Lung (tissue), 11 donors: ENCODE measurements at regions not wholly inside any gene's neighbourhood (a gene's known extent, or its start where the extent isn't known, plus 50 kb on each side); places are given as distances from the start of the nearest gene placed in this dataset.

Experiments
- ATAC-seq: fragments of 200-7000 bp; cut with Tn5 transposase; one replicate; pipeline ENCODE4 v1.9.1; 2020; ENCODE audit warnings: moderate number of reproducible peaks; ENCODE audit not compliant: insufficient read depth, low FRiP score
- DNase-seq, 3 donors: peaks; one replicate each; pipeline ENCODE4 v3.0.0-alpha.2; 2013 to 2017
- H3K27ac ChIP-seq, 2 donors: one replicate each; pipeline ENCODE4 v1.5.1; 2013; ENCODE audit warnings: mild to moderate bottlenecking in 2 of 2, moderate library complexity in 2 of 2, control low read depth in 1 of 2, inconsistent platforms in 1 of 2, low read depth in 1 of 2, low read length in 1 of 2
- H3K27me3 ChIP-seq, 3 donors: one replicate each; pipeline ENCODE4 v1.5.1; 2013; ENCODE audit warnings: low read length in 2 of 3; ENCODE audit not compliant: control insufficient read depth in 3 of 3, insufficient read depth in 3 of 3
- H3K36me3 ChIP-seq, 4 donors: one replicate each; pipeline ENCODE4 v1.5.1; 2013; ENCODE audit warnings: low read length in 4 of 4, mild to moderate bottlenecking in 1 of 4, moderate library complexity in 1 of 4; ENCODE audit not compliant: control insufficient read depth in 4 of 4, insufficient read depth in 4 of 4
- H3K4me1 ChIP-seq, 5 donors: one replicate each; pipeline ENCODE4 v1.5.1; 2013; ENCODE audit warnings: low read length in 5 of 5, mild to moderate bottlenecking in 2 of 5, moderate library complexity in 1 of 5; ENCODE audit not compliant: control insufficient read depth in 5 of 5, insufficient read depth in 5 of 5
- H3K4me3 ChIP-seq: one replicate; pipeline ENCODE4 v1.5.1; 2013; ENCODE audit warnings: mild to moderate bottlenecking, control low read depth, moderate library complexity
- H3K9ac ChIP-seq, 2 donors: one replicate each; pipeline ENCODE4 v1.5.1; 2013; ENCODE audit warnings: low read length in 2 of 2, control low read depth in 1 of 2; ENCODE audit not compliant: insufficient read depth in 1 of 2
- H3K9me3 ChIP-seq, 4 donors: one replicate each; pipeline ENCODE4 v1.5.1; 2013; ENCODE audit warnings: low read length in 3 of 4, mild to moderate bottlenecking in 1 of 4, moderate library complexity in 1 of 4; ENCODE audit not compliant: control insufficient read depth in 4 of 4, insufficient read depth in 3 of 4
- CTCF ChIP-seq: IDR thresholded peaks from 2 replicates; pipeline ENCODE4 v1.5.1; 2012; ENCODE audit warnings: mild to moderate bottlenecking; ENCODE audit errors: control extremely low read depth, extremely low read depth
- WGBS, 2 donors: extraction: QIAGEN DNeasy Blood & Tissue Kit; methylation state at CpG; one replicate each; pipeline ENCODE4 v1.1.7; 2013; 5-methylcytosine and 5-hydroxymethylcytosine counted together
- donor health status: control.
- donor health status: control.
- donor health status: Bipolar disorder and iron deficiency.
- donor health status: healthy.
- donor health status: DM: yes; HTN: yes; CAD: no.

GRCh38 chrX:145099204-145099603 lies 148.1 kb upstream of the SPANXN1 start:
- H3K4me1 ChIP-seq: no peaks in the 10 kb centered on the region
- WGBS, 2 donors: 61 to 82% methylated on average over 4 of the region's 4 CpGs
- H3K9ac ChIP-seq: no peak overlapping the region
- H3K36me3 ChIP-seq: no peaks in the 10 kb centered on the region
- no peak for TF ChIP-seq CTCF
- no peaks in the 10 kb centered on the region for H3K9me3 ChIP-seq
- no peaks in the 10 kb centered on the region for H3K27me3 ChIP-seq
- H3K27ac ChIP-seq: no peak overlapping the region
- no peak for DNase-seq
- ATAC-seq: no peak
- no peak overlapping the region for H3K4me3 ChIP-seq
